Hepatocyte (in vitro differentiated cells): ENCODE measurements at regions not wholly inside any gene's neighbourhood (a gene's known extent, or its start where the extent isn't known, plus 50 kb on each side); places are given as distances from the start of the nearest gene placed in this dataset.

Experiments used
- DNase-seq: peaks from one replicate; pipeline ENCODE4 v3.0.0-alpha.2; 2016; ENCODE audit warnings: low spot score
- H2AFZ ChIP-seq: fragments of 200-600 bp; sonication (generic); 2 replicates; pipeline ENCODE4 v1.6.0; 2016; ENCODE audit warnings: antibody characterized with exemption, mild to moderate bottlenecking
- H3K27ac ChIP-seq: fragments of 200-600 bp; sonication (generic); 2 replicates; pipeline ENCODE4 v1.5.1; 2016; ENCODE audit warnings: mild to moderate bottlenecking
- H3K27me3 ChIP-seq: fragments of 200-600 bp; sonication (generic); 2 replicates; pipeline ENCODE4 v1.6.1; 2016
- H3K36me3 ChIP-seq: fragments of 200-600 bp; sonication (generic); replicated peaks from 2 replicates; pipeline ENCODE4 v1.5.1; 2016; ENCODE audit warnings: low read depth; ENCODE audit not compliant: insufficient read depth
- H3K4me1 ChIP-seq: fragments of 200-600 bp; sonication (generic); 2 replicates; pipeline ENCODE4 v1.5.1; 2016; ENCODE audit warnings: mild to moderate bottlenecking, moderate library complexity; ENCODE audit not compliant: insufficient read depth
- H3K4me2 ChIP-seq: fragments of 200-600 bp; sonication (generic); 2 replicates; pipeline ENCODE4 v1.6.0; 2016
- H3K4me3 ChIP-seq: fragments of 200-600 bp; sonication (generic); 2 replicates; pipeline ENCODE4 v1.5.1; 2016; ENCODE audit warnings: mild to moderate bottlenecking
- H3K79me2 ChIP-seq: fragments of 200-600 bp; sonication (generic); 2 replicates; pipeline ENCODE4 v1.6.0; 2017; ENCODE audit warnings: mild to moderate bottlenecking
- H3K9me2 ChIP-seq: fragments of 200-600 bp; sonication (generic); replicated peaks from 2 replicates; pipeline ENCODE4 v1.6.0; 2017; ENCODE audit warnings: mild to moderate bottlenecking; ENCODE audit not compliant: insufficient read depth
- H3K9me3 ChIP-seq: fragments of 200-600 bp; sonication (generic); 2 replicates; pipeline ENCODE4 v1.5.1; 2016; ENCODE audit warnings: low read depth, mild to moderate bottlenecking
- H4K20me1 ChIP-seq: fragments of 200-600 bp; sonication (generic); 2 replicates; pipeline ENCODE4 v1.6.0; 2016; ENCODE audit warnings: mild to moderate bottlenecking; ENCODE audit not compliant: insufficient read depth, poor library complexity, severe bottlenecking
- EZH2 ChIP-seq: fragments of 200-600 bp; sonication (generic); IDR thresholded peaks from 2 replicates; pipeline ENCODE4 v1.6.1; 2016; ENCODE audit warnings: antibody characterized with exemption, mild to moderate bottlenecking, borderline replicate concordance
- EZH2phosphoT487 ChIP-seq: fragments of 200-600 bp; sonication (generic); IDR thresholded peaks from one replicate; pipeline ENCODE4 v1.6.1; 2018; ENCODE audit warnings: antibody characterized with exemption, mild to moderate bottlenecking, low read depth, moderate library complexity; ENCODE audit not compliant: unreplicated experiment, severe bottlenecking
- WGBS: methylation state at CpG from one replicate; pipeline ENCODE4 v1.1.6; 2016; ENCODE audit warnings: low lambda C conversion rate; ENCODE audit errors: missing lambda C conversion rate; 5-methylcytosine and 5-hydroxymethylcytosine counted together
- TF ChIP-seq, protein P1 (sequence below): fragments of 200-600 bp; sonication (generic); IDR thresholded peaks from 2 replicates; pipeline ENCODE4 v1.5.1; 2016; ENCODE audit warnings: antibody characterized with exemption, mild to moderate bottlenecking; ENCODE audit not compliant: poor library complexity

DNA sequence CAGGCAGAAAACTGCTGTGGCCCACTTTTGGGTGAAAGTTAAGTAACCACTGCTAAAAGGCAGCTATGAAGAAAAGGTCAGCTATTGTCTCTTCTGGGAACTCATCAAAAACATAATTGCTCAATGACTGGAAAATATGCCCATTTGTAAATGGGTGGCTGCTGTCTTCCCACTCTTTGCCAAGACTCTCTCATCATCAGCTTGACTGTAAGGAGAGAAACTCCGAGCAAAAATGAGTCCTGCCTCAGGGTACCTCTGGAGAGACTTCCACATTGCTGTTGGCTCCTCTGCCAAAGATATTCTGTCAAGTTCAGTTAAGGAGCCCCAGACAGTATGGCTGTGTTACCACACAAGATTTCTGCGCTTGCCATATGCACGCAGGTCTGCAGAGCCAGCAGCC is 138.7 kb downstream of the BBOX1 start:
- Histone ChIP-seq H3K4me3 (no peak overlapping the region), H3K9me2 (no peaks in the 10 kb centered on the region), H3K36me3 (no peaks in the 10 kb centered on the region), H3K27me3 (no peaks in the 10 kb centered on the region), H3K27ac (no peak overlapping the region), H3K4me2 (no peak overlapping the region), H4K20me1 (no peaks in the 10 kb centered on the region), H2AFZ (no peak overlapping the region), H3K79me2 (no peaks in the 10 kb centered on the region), H3K9me3 (no peaks in the 10 kb centered on the region), H3K4me1 (peaks cover 7% of the 10 kb centered on the region)
- 89% methylated on average over 3 of the region's 3 CpGs for WGBS
- no peak for DNase-seq
- TF ChIP-seq EZH2phosphoT487 (no peak), EZH2 (no peak)
- TF ChIP-seq, protein P1, sequence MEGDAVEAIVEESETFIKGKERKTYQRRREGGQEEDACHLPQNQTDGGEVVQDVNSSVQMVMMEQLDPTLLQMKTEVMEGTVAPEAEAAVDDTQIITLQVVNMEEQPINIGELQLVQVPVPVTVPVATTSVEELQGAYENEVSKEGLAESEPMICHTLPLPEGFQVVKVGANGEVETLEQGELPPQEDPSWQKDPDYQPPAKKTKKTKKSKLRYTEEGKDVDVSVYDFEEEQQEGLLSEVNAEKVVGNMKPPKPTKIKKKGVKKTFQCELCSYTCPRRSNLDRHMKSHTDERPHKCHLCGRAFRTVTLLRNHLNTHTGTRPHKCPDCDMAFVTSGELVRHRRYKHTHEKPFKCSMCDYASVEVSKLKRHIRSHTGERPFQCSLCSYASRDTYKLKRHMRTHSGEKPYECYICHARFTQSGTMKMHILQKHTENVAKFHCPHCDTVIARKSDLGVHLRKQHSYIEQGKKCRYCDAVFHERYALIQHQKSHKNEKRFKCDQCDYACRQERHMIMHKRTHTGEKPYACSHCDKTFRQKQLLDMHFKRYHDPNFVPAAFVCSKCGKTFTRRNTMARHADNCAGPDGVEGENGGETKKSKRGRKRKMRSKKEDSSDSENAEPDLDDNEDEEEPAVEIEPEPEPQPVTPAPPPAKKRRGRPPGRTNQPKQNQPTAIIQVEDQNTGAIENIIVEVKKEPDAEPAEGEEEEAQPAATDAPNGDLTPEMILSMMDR: no peak

DNA sequence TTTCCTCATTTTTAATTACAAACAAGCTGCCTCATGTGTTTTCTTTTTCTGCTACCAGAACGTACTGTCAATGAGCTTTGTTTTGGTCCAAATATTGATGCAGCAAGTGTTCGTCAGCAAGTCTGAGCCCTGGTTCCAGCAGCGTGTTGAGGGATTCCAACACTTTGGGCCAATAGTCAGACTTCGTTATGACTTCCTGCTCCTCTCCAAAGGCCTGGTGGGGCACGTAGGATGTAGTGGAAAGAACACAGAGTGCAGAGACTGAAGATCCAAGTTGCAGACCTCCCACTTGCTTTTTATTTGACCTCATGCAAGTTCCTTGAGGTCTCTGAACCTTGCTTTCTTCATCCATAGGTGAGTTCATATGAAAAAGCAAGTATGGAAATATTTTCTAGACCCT is 138.2 kb downstream of the BBOX1 start:
- WGBS: 89% methylated on average over 5 of the region's 5 CpGs
- no peak overlapping the region for H3K4me3 ChIP-seq
- H3K27me3 ChIP-seq: no peaks in the 10 kb centered on the region
- H3K9me3 ChIP-seq: no peaks in the 10 kb centered on the region
- no peak overlapping the region for H3K27ac ChIP-seq
- H2AFZ ChIP-seq: no peak overlapping the region
- H4K20me1 ChIP-seq: no peaks in the 10 kb centered on the region
- H3K36me3 ChIP-seq: no peaks in the 10 kb centered on the region
- H3K79me2 ChIP-seq: no peaks in the 10 kb centered on the region
- peaks cover 4% of the 10 kb centered on the region for H3K4me1 ChIP-seq
- DNase-seq: no peak
- H3K9me2 ChIP-seq: no peaks in the 10 kb centered on the region
- TF ChIP-seq EZH2phosphoT487: no peak
- TF ChIP-seq EZH2: no peak
- TF ChIP-seq, protein P1: no peak
- no peak overlapping the region for H3K4me2 ChIP-seq
